Astrocyte of the hippocampus (primary cell): ENCODE measurements at regions not wholly inside any gene's neighbourhood (a gene's known extent, or its start where the extent isn't known, plus 50 kb on each side); places are given as distances from the start of the nearest gene placed in this dataset.
"Not testable (repeated sequence)": the region's sequence is repeated elsewhere in the genome, so short reads cannot be mapped to it uniquely, and the experiment has no call there.

Source experiments
- DNase-seq: peaks from one replicate; pipeline ENCODE4 v3.0.0; 2011; ENCODE audit warnings: low read depth, low spot score

- DNase-seq, result no peak
These were observed 130.8 kb upstream of the PRR20G start for GRCh38 chr3:127418560-127419147.

DNA sequence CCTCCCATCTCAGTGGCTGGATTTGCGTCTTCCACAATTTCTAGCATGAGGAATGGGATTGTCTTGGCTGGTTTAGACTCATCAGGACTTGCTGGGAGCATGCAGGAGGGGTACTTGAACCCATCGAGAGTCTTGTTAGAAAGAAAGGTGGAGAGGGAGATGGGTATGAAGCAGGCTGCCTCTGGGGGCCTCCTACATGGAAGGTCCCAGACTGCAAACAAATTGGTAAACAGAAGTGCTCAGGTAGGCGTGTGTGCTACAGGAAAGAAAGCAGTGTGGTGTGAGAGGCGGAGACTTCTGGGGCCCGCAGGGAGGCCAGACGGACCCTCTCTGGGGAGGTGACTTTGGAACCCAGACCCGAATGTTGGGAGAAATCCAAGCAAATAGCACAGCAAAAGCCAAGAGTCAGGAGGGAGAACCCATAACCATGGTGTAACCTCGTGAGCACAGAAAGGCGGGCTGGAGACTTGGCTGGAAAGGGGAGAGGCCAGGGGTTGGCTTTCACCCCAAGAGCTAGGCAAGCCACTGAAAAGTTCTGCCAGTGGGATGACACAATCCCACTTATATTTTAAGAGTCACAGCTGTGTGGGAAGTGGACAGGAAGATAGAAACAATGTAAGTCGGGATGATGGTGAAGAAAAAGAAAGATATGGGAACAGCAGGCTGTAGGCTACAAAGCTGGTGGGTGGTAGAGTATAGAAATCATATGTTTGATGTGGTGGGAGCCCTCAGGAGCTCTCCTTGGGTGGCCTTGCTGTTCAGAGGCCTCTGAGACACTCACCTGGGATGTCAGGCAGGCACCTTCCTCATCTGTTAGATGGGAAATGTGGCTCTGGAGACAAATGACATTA, 130.1 kb upstream of the PRR20G start:
- DNase-seq, result no peak

- DNase-seq, result no peak
These were observed 126.0 kb upstream of the PRR20G start for GRCh38 chr3:127413871-127414270.

GRCh38 chr3:127413318-127413673, 125.5 kb upstream of the PRR20G start:
- DNase-seq, result no peak

- no peak for DNase-seq
These were observed 124.9 kb upstream of the PRR20G start for GRCh38 chr3:127412578-127413317.

DNA sequence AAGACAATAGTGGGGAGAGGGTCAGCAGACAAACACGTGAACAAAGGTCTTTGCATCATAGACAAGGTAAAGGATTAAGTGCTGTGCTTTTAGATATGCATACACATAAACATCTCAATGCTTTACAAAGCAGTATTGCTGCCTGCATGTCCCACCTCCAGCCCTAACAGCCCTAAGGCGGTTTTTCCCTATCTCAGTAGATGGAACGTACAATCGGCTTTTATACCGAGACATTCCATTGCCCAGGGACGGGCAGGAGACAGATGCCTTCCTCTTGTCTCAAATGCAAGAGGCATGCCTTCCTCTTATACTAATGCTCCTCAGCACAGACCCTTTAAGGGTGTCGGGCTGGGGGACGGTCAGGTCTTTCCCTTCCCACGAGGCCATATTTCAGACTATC, 124.0 kb upstream of the PRR20G start:
- DNase-seq, result not testable (repeated sequence)

DNA sequence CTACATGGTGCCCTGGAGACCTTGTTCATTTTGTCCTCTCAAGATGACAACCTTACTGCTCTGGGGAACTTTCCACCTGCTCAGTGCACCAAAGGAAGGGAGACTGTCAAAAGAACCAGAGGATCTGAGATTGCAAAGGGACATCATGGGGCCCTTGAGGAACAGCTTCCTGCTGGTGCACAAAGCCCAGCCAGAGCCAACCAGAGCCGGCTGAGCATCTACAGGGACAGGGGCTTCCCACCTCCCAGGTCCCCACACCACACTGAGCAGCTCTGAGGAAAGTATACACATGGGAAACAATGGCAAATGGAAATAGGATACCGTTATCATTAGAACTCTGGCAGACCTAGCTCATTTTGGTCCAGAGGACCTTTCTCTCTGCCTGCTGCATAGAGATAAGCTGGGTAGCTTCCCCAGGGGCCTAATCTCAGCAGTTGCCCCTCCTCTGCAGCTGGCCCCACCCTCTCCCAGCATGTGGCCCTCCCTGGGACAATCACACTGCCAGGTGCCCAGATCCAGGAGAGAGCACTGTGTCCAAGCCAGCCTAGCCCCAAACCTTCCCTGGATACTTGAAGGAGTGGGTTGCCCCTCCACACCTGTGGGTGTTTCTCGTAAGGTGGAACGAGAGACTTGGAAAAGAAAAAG, 123.4 kb upstream of the PRR20G start:
- no peak for DNase-seq

DNA sequence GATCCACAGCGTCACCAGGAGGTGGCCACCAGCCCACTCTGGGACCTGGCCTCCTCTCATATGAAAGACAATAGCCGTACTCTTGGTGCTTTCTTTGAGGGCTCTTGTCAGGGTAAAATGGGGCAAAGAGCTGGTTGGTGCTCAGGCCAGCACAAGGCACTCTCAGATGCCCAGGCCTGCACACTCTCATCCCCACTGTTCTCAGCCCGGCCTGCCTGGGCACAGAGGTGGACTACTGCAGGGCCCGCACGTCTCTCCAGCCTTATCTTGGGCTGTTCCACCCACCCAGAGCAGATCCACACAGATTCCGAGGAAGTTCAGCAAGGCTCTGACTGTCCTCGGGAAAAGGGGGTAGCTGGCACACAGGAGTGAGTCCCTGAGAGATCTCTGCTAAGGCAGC, 122.8 kb upstream of the PRR20G start:
- no peak for DNase-seq

GRCh38 chr3:127410137-127410488, 122.3 kb upstream of the PRR20G start:
- DNase-seq, result no peak

DNA sequence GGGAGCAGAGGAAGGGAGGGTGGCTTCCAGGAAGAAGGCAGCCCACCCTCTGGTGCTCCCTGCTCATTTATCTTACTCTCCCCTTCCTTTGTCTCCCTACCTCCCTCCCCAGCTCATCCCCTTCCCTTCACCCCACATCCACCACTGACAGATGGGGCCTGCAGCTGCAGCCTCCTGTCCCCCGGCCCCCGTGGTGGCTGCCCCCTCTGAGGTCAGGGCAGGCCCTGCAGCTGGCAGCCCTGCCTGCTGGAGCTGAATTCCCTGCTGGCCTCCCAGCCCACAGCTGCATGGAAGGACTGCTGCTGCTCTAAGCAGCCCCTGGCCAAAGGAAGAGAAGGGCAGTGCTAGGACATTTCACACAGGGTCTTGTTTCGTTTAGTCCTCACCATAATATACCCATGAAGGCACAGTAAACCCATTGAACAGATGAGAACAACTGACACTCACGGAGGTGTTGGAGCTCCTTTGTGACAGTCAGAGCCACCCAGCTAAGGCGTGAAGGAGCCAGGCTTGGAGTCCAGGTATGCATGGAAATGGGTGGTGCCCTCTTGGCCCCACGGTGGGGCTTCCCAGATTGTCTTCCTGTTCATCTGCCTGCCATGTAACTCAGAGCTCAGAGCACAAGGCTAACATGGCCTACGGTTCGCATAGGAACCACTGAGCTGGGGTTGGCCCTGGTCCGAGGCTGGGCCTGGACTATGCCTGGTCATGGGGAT, 121.7 kb upstream of the PRR20G start:
- DNase-seq, result no peak

DNA sequence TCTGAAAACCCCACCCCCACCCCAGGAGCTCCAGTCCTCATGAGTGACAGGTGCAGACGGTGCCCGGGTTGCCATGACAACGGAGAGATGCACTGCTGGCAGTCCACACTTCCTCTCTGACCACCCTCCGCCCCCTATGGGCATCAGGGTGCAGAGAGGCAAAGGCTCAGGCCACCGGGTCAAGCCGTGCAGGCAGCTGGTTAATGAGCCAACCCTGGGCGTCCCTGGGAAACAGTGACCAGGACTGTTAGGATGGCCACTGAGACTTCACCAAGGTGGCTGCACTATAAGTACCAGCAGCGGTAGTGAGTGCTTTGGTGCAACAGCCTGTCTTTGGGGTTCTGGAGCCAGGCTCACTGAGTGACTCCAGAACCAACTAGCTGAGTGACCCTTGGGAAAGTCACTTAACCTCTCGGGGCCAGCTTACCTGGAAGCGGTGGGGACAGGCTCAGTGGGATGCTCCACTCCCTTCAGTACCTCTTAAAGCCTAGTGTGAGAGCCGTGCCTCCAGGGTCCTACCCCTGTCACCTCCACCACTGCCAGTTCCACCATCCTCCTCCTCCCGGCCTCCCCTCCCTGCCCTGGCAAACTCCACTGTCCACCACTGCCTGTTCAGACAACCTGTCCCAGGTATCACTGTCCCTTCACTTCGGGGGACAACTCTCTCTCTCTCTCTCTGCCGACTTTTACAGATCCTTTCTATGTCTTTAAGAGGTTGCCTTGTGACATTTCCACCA, 121.0 kb upstream of the PRR20G start:
- no peak for DNase-seq

DNA sequence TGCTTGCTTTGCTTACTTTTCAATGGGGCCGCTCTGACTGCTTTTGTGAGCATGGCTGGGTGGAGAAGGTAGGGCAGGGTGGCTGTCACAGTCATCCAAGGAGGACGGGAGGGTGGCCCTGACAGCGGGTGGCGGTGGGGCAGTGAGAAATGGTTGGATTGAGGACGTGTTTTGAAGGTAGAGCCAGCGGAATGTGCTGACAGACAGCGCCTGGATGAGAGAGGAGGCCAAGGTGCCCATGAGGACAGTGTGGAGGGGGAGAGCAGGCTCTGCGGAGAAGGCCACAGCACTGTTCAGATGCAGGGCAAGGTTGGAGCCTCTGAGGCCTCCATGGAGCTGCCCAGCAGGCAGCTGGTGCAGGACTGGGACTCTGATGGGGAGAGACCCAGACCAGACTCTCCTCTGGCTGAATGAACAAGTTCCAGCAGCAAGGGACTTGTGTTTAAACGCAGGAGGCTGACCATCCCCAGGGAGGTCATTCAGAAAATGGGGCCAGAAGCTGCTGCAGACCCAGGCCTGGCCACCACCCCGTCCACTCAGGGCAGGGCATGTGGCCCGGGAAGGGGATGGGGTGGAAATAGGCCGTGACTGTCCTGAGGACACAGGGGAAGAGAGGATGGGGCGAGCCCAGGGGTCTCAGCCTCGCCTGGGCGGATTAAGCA, 120.3 kb upstream of the PRR20G start:
- DNase-seq, result no peak

DNA sequence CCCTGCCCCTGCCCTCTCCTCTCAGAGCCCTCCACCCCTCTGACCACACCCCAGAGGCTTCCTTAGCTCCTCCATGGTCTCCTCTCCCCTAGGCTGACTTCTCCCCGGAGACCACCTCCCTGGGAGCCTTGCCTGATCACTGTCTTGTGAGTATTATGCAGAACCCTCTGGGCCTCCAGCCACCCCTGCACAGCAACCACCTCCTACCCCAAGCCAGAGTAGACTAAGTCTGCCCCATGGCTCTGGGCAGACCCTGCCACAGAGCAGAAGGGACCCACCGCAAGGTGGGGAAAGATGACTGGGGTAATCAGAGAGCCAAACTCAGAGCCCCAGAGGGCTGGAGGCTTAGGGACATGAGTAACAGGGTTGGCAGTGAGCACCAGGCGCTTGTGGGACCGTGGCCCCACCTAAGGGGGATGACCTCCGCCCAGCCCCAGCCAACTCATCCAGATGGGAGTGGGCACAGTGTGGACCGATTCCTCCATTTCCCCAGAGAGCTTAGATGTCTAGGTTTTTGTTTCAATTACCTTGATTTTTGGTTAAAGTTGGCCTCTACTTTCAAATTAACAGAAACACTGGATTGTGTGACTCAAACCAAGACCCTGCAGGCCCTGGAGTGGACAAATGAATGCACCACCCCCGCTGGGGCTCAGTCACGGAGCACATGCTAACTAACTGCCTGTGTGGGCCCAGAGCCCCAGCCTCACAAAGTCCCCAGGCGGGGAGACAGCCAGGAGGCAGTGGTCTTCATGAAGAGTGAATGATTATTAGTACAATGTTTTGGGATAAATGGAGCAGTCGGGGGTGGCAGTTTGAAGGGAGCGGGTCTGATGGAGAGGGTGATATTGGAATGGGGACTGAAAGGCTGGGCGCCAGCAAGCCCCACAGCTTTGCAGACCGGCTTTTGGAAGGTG, 119.4 kb upstream of the PRR20G start:
- no peak for DNase-seq

- no peak for DNase-seq
These were observed 118.6 kb upstream of the PRR20G start for GRCh38 chr3:127406309-127407025.

- no peak for DNase-seq
These were observed 117.9 kb upstream of the PRR20G start for GRCh38 chr3:127405791-127406190.

DNA sequence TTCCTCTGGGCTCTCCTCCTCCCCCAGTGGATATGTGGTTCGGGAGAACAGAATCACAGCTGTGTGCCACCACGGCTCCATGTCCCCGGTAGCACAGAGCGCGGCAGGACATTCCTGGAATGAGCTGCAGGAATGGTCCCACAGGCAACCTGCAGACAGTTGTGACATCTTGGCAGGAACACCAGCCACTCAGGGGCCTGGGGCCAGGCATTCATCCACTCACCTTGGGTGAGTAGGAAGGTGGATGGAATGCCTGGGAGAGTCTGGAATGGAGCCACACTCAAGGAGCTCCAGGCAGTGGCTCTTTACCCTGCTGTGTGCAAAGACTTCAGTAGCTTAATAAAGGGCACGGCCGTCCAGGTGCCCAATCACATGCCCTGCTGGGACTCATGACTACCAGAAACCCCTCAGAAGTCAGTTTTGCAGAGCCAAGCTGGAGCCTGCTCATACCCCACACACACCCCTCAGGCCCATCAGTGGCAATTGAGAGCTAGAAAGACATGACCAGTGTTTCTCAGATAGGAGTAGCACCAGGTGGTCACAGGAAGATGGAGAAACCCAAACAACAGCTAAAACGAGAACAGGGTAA, 117.3 kb upstream of the PRR20G start:
- DNase-seq, result no peak

GRCh38 chr3:127404221-127405009, 116.6 kb upstream of the PRR20G start:
- no peak for DNase-seq

DNA sequence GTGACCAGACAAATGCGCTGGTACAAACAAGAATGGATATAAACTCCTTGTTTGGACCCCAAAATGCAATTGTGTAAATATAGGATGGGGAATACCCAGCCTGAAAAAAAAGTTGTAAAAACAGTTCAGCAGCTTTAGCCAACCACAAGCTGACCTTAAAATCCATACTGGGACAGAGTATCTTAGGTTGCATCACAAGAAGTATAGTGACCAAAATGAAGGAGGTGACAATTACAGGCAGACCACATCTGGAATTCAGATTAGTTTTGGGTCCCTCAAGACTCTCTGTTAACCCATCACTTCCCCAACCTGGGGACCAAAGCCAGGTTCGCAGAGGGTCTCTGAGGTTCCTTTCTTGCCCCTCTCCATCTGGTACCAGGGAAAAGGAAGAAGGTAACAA, 115.9 kb upstream of the PRR20G start:
- no peak for DNase-seq
